ENCODE measurements at regions not wholly inside any gene's neighbourhood (a gene's known extent, or its start where the extent isn't known, plus 50 kb on each side); places are given as distances from the start of the nearest gene placed in this dataset.

- Mint-ChIP-seq H3K4me1 (peaks cover 12% of the 10 kb centered on the region), H3K4me3 (no peak overlapping the region), H3K27me3 (ENCODE audit: insufficient read depth, low read depth) (no peaks in the 10 kb centered on the region), H3K27ac (no peak overlapping the region), H3K36me3 (no peaks in the 10 kb centered on the region), H3K9me3 (no peaks in the 10 kb centered on the region)
- Histone ChIP-seq H3K4me1 (no peaks in the 10 kb centered on the region), H3K9me3 (ENCODE audit: low read depth) (no peaks in the 10 kb centered on the region), H4K20me1 (ENCODE audit: low read depth) (no peaks in the 10 kb centered on the region), H3K27me3 (no peaks in the 10 kb centered on the region), H3K79me2 (ENCODE audit: low read depth) (no peaks in the 10 kb centered on the region), H2AFZ (replicated peaks) (peak overlapping the region; percentile 32), H3K4me2 (no peak overlapping the region), H3K9ac (no peak overlapping the region), H3K4me3 (no peak overlapping the region), H3K36me3 (no peaks in the 10 kb centered on the region), H3F3A (ENCODE audit: low read depth) (no peaks in the 10 kb centered on the region), H3K27ac (no peak overlapping the region)
- peak; percentile 53 for DNase-seq (ENCODE audit: low spot score)
- TF ChIP-seq EZH2 (IDR thresholded peaks at IDR 0.05) (no peak), CTCF (IDR thresholded peaks at IDR 0.05) (peak; percentile 13)
Observed at GRCh38 chr11:24234822-24235508, 261.9 kb upstream of the LUZP2 start.

- no peaks in the 10 kb centered on the region for H3K27me3 Mint-ChIP-seq (ENCODE audit: insufficient read depth, low read depth)
- H3K4me1 Mint-ChIP-seq = peaks cover 12% of the 10 kb centered on the region
- Histone ChIP-seq H4K20me1 (ENCODE audit: low read depth) (no peaks in the 10 kb centered on the region), H3K79me2 (ENCODE audit: low read depth) (no peaks in the 10 kb centered on the region), H3K36me3 (no peaks in the 10 kb centered on the region), H3K27ac (no peak overlapping the region), H3K9ac (no peak overlapping the region), H3F3A (ENCODE audit: low read depth) (no peaks in the 10 kb centered on the region), H3K27me3 (no peaks in the 10 kb centered on the region), H3K9me3 (ENCODE audit: low read depth) (no peaks in the 10 kb centered on the region), H3K4me2 (no peak overlapping the region), H3K4me3 (no peak overlapping the region), H3K4me1 (no peaks in the 10 kb centered on the region), H2AFZ (replicated peaks) (no peak overlapping the region)
- H3K4me3 Mint-ChIP-seq = no peak overlapping the region
- H3K27ac Mint-ChIP-seq = no peak overlapping the region
- DNase-seq (ENCODE audit: low spot score) = no peak
- TF ChIP-seq EZH2 (IDR thresholded peaks at IDR 0.05) (no peak), EZH2phosphoT487 (IDR thresholded peaks at IDR 0.05) (no peak), CTCF (IDR thresholded peaks at IDR 0.05) (no peak)
- no peaks in the 10 kb centered on the region for H3K36me3 Mint-ChIP-seq
- peaks cover 3% of the 10 kb centered on the region for H3K9me3 Mint-ChIP-seq
Observed at GRCh38 chr11:24238771-24239645, 257.8 kb upstream of the LUZP2 start.

GRCh38 chr11:24239930-24240329 lies 256.9 kb upstream of the LUZP2 start:
- no peak overlapping the region for H3K9ac ChIP-seq
- TF ChIP-seq CTCF (IDR thresholded peaks at IDR 0.05) (no peak), EZH2phosphoT487 (IDR thresholded peaks at IDR 0.05) (no peak), EZH2 (IDR thresholded peaks at IDR 0.05) (no peak)
- DNase-seq (ENCODE audit: low spot score) = no peak
- H3K79me2 ChIP-seq (ENCODE audit: low read depth) = no peaks in the 10 kb centered on the region
- H3K4me3 ChIP-seq = no peak overlapping the region
- peak overlapping the region; percentile 19 for H2AFZ ChIP-seq (replicated peaks)
- H3K4me2 ChIP-seq = no peak overlapping the region
- no peaks in the 10 kb centered on the region for H3F3A ChIP-seq (ENCODE audit: low read depth)
- Mint-ChIP-seq H3K36me3 (no peaks in the 10 kb centered on the region), H3K4me3 (no peak overlapping the region), H3K9me3 (peaks cover 3% of the 10 kb centered on the region), H3K27ac (no peak overlapping the region), H3K4me1 (peaks cover 12% of the 10 kb centered on the region), H3K27me3 (ENCODE audit: insufficient read depth, low read depth) (no peaks in the 10 kb centered on the region)
- H3K9me3 ChIP-seq (ENCODE audit: low read depth) = no peaks in the 10 kb centered on the region
- no peaks in the 10 kb centered on the region for H3K4me1 ChIP-seq
- no peaks in the 10 kb centered on the region for H4K20me1 ChIP-seq (ENCODE audit: low read depth)
- no peaks in the 10 kb centered on the region for H3K36me3 ChIP-seq
- H3K27me3 ChIP-seq = no peaks in the 10 kb centered on the region
- no peak overlapping the region for H3K27ac ChIP-seq

All from neural progenitor cell (in vitro differentiated cells).